SU-DHL-6 (cell line): ENCODE measurements at regions not wholly inside any gene's neighbourhood (a gene's known extent, or its start where the extent isn't known, plus 50 kb on each side); places are given as distances from the start of the nearest gene placed in this dataset.
"Not testable (repeated sequence)": the region's sequence is repeated elsewhere in the genome, so short reads cannot be mapped to it uniquely, and the experiment has no call there.

Source experiments
- H2AFZ ChIP-seq: fragments of 200-600 bp; sonication (generic); 2 replicates; pipeline ENCODE4 v1.6.1; 2014; ENCODE audit warnings: low read depth, mild to moderate bottlenecking, moderate library complexity, mixed read lengths, antibody characterized with exemption, low read length; ENCODE audit not compliant: severe bottlenecking
- H3F3A ChIP-seq: fragments of 200-600 bp; shearing (Covaris generic); 2 replicates; pipeline ENCODE4 v1.6.0; 2016; ENCODE audit warnings: antibody characterized with exemption, mild to moderate bottlenecking; ENCODE audit not compliant: insufficient read depth
- H3K27ac ChIP-seq: fragments of 200-600 bp; sonication (generic); 2 replicates; pipeline ENCODE4 v1.5.1; 2016; ENCODE audit warnings: low read depth, mild to moderate bottlenecking, low read length, moderate library complexity, mixed read lengths
- H3K27me3 ChIP-seq: fragments of 200-600 bp; sonication (generic), shearing (Covaris generic); 2 replicates; pipeline ENCODE4 v1.6.0; 2014; ENCODE audit warnings: mild to moderate bottlenecking, low read length
- H3K36me3 ChIP-seq: fragments of 200-600 bp; sonication (generic); 2 replicates; pipeline ENCODE4 v1.6.1; 2014; ENCODE audit warnings: mild to moderate bottlenecking, low read length, mixed read lengths
- H3K4me2 ChIP-seq: fragments of 300-600, 200-600 bp; shearing (Covaris generic), sonication (generic); 2 replicates; pipeline ENCODE4 v1.6.0; 2014; ENCODE audit warnings: low read length, low read depth, mild to moderate bottlenecking; ENCODE audit not compliant: poor library complexity, severe bottlenecking
- H3K4me3 ChIP-seq: fragments of 200-600 bp; sonication (generic); 2 replicates; pipeline ENCODE4 v1.5.1; 2014; ENCODE audit warnings: antibody characterized with exemption, low read length, mild to moderate bottlenecking, mixed read lengths; ENCODE audit not compliant: insufficient read depth, poor library complexity, severe bottlenecking
- H3K79me2 ChIP-seq: fragments of 200-600 bp; sonication (generic); 2 replicates; pipeline ENCODE4 v1.6.1; 2014; ENCODE audit warnings: mild to moderate bottlenecking, low read length, moderate library complexity; ENCODE audit not compliant: insufficient read depth
- H3K9ac ChIP-seq: fragments of 200-600 bp; sonication (generic); 2 replicates; pipeline ENCODE4 v1.7.0; 2014; ENCODE audit warnings: mild to moderate bottlenecking, low read length
- H3K9me2 ChIP-seq: fragments of 200-600 bp; sonication (generic); replicated peaks from 2 replicates; pipeline ENCODE4 v1.6.1; 2014; ENCODE audit warnings: low read length; ENCODE audit not compliant: insufficient read depth
- H3K9me3 ChIP-seq: fragments of 200-600 bp; sonication (generic); 2 replicates; pipeline ENCODE4 v1.6.1; 2014; ENCODE audit warnings: low read length, mixed read lengths; ENCODE audit not compliant: insufficient read depth
- H4K20me1 ChIP-seq: fragments of 200-600 bp; sonication (generic); 2 replicates; pipeline ENCODE4 v1.6.1; 2014; ENCODE audit warnings: low read depth, mild to moderate bottlenecking, antibody characterized with exemption, low read length, moderate library complexity, mixed read lengths
- EZH2phosphoT487 ChIP-seq: fragments of 200-600 bp; sonication (generic), shearing (Covaris generic); conservative IDR thresholded peaks from 2 replicates; pipeline ENCODE4 v1.6.1; 2018; ENCODE audit warnings: mild to moderate bottlenecking, antibody characterized with exemption, low read length, moderate library complexity, mixed read lengths
- TF ChIP-seq, protein P1 (sequence below): fragments of 200-600 bp; sonication (generic); IDR thresholded peaks from one replicate; pipeline ENCODE4 v1.5.1; 2017; ENCODE audit warnings: antibody characterized with exemption, mild to moderate bottlenecking, low read length, moderate library complexity; ENCODE audit not compliant: insufficient read depth, poor library complexity, severe bottlenecking

DNA sequence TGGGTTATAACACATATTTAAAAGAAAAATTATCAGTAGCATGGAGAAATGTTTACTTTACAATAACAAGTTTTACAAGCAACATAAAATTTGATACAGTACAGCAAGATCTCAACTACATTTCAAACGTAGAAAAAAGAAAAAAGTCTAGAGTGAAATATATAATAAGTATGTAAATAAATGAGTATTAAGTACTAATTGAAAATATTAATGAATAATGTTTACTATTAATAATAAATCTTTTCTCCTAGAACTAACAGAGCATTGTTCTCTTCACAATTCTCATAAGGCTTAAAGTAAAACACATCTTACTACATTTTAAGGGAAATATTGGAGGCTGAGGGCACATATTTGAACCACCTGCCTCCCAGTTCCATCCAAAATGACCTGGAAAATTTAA lies 72.1 kb downstream of the TMEM212 start:
- Histone ChIP-seq H3K4me2 (no peak overlapping the region), H3K27me3 (no peaks in the 10 kb centered on the region), H2AFZ (no peak overlapping the region), H3K27ac (no peak overlapping the region), H4K20me1 (no peaks in the 10 kb centered on the region), H3K9me3 (no peaks in the 10 kb centered on the region), H3K9ac (no peak overlapping the region), H3K79me2 (no peaks in the 10 kb centered on the region), H3K4me3 (no peak overlapping the region), H3K36me3 (no peaks in the 10 kb centered on the region), H3K9me2 (no peaks in the 10 kb centered on the region), H3F3A (no peaks in the 10 kb centered on the region)
- TF ChIP-seq, protein P1, sequence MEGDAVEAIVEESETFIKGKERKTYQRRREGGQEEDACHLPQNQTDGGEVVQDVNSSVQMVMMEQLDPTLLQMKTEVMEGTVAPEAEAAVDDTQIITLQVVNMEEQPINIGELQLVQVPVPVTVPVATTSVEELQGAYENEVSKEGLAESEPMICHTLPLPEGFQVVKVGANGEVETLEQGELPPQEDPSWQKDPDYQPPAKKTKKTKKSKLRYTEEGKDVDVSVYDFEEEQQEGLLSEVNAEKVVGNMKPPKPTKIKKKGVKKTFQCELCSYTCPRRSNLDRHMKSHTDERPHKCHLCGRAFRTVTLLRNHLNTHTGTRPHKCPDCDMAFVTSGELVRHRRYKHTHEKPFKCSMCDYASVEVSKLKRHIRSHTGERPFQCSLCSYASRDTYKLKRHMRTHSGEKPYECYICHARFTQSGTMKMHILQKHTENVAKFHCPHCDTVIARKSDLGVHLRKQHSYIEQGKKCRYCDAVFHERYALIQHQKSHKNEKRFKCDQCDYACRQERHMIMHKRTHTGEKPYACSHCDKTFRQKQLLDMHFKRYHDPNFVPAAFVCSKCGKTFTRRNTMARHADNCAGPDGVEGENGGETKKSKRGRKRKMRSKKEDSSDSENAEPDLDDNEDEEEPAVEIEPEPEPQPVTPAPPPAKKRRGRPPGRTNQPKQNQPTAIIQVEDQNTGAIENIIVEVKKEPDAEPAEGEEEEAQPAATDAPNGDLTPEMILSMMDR: no peak
- no peak for TF ChIP-seq EZH2phosphoT487

DNA sequence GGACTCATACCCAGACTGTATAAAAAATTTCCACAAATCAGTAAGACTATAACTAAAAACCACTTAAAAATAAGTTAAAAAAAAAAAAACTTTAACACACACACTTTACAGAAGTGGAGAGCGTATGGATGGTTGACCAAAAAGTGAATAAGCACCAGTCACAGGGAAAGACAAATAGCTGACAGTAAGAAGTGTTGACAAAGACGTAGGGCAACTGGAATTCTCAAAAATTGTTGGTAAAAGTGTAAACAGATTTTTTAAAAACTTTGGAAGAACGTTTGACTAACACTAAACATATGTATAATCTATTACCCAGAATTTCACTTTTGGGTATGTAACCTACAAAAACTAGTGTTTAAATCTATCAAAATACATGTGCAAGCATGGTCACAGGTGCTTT lies 73.7 kb downstream of the TMEM212 start:
- Histone ChIP-seq H3K4me3 (no peak overlapping the region), H3K27me3 (no peaks in the 10 kb centered on the region), H3K9me2 (no peaks in the 10 kb centered on the region), H3K4me2 (no peak overlapping the region), H3K36me3 (no peaks in the 10 kb centered on the region), H4K20me1 (no peaks in the 10 kb centered on the region), H2AFZ (no peak overlapping the region), H3F3A (no peaks in the 10 kb centered on the region), H3K9ac (no peak overlapping the region), H3K27ac (no peak overlapping the region), H3K9me3 (no peaks in the 10 kb centered on the region), H3K79me2 (no peaks in the 10 kb centered on the region)
- TF ChIP-seq, protein P1: no peak
- no peak for TF ChIP-seq EZH2phosphoT487

DNA sequence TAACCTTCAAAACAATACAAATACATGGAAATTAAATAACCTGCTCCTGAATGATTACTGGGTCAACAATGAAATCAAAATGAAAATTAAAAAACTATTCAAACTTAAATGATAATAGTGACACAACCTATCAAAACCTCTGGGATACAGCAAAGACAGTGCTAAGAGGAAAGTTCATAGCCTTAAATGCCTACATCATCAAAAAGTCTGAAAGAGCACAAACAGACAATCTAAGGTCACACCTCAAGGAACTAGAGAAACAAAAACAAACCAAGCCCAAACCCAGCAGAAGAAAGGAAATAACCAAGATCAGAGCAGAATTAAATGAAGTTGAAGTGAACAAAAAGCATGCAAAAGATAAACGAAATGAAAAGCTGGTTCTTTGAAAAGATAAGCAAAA lies 79.5 kb downstream of the TMEM212 start:
- not testable (repeated sequence) for H3K9ac ChIP-seq, H3K9me3 ChIP-seq, H3K79me2 ChIP-seq, H3F3A ChIP-seq, H3K4me3 ChIP-seq, H3K4me2 ChIP-seq, H3K9me2 ChIP-seq, H4K20me1 ChIP-seq, H2AFZ ChIP-seq, H3K27me3 ChIP-seq, H3K36me3 ChIP-seq, H3K27ac ChIP-seq

DNA sequence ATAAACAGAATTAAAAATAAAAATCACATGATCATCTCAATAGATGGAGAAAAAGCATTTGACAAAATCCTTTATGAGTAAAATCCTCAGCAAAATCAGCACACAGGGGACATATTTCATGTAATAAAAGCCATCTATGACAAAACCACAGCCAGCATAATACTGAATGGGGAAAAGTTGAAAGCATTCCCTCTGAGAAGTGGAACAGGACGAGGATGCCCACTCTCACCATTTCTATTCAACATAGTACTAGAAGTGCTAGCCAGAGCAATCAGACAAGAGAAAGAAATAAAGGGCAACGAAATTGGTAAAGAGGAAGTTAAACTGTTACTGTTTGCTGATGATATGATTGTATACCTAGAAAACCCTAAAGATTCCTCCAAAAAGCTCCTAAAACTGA lies 80.5 kb downstream of the TMEM212 start:
- H3K9me2 ChIP-seq, H3F3A ChIP-seq, H3K9ac ChIP-seq, H4K20me1 ChIP-seq, H2AFZ ChIP-seq, H3K4me3 ChIP-seq, H3K9me3 ChIP-seq, H3K4me2 ChIP-seq, H3K79me2 ChIP-seq, H3K27me3 ChIP-seq, H3K27ac ChIP-seq, H3K36me3 ChIP-seq: not testable (repeated sequence)

DNA sequence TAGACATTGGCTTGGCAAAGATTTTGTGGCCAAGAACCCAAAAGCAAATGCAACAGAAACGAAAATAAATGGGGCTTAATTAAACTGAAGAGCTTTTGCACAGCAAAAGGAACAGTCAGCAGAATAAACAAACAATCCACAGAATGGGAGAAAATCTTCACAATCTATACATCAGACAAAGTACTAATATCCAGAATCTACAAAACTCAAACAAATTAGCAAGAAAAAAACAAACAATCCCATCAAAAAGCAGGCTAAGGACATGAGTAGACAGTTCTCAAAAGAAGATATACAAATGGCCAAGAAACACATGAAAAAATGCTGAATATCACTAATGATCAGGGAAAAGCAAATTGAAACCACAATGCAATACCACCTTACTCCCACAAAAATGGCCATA lies 81.7 kb downstream of the TMEM212 start:
- not testable (repeated sequence) for H3K27ac ChIP-seq, H4K20me1 ChIP-seq, H3K79me2 ChIP-seq, H3K9me2 ChIP-seq, H3K4me3 ChIP-seq, H3K4me2 ChIP-seq, H2AFZ ChIP-seq, H3F3A ChIP-seq, H3K9ac ChIP-seq, H3K27me3 ChIP-seq, H3K36me3 ChIP-seq, H3K9me3 ChIP-seq
